Transverse colon (tissue), 4 donors: ENCODE measurements at regions not wholly inside any gene's neighbourhood (a gene's known extent, or its start where the extent isn't known, plus 50 kb on each side); places are given as distances from the start of the nearest gene placed in this dataset.

Source experiments
- DNase-seq: peaks from one replicate; pipeline ENCODE4 v3.0.0-alpha.2; 2019
- H3K27ac ChIP-seq, 4 donors: fragments of 200-600 bp; sonication (generic); 2 replicates each; pipeline ENCODE4 v1.5.1; 2016 to 2018; ENCODE audit warnings: inconsistent platforms in 4 of 4
- H3K27me3 ChIP-seq: fragments of 200-600 bp; sonication (generic); 2 replicates; pipeline ENCODE4 v1.5.1; 2017; ENCODE audit warnings: inconsistent platforms
- H3K36me3 ChIP-seq, 4 donors: fragments of 200-600 bp; sonication (generic); 2 replicates each; pipeline ENCODE4 v1.5.1; 2017 to 2019; ENCODE audit warnings: inconsistent platforms in 4 of 4
- H3K4me1 ChIP-seq, 4 donors: fragments of 200-600 bp; sonication (generic); 2 replicates each; pipeline ENCODE4 v1.5.1; 2017 to 2020; ENCODE audit warnings: inconsistent platforms in 4 of 4
- H3K4me3 ChIP-seq, 4 donors: fragments of 200-600 bp; sonication (generic); 1 replicate in 1 of 4; 2 replicates in 3 of 4; pipeline versions ENCODE4 v1.5.1 to v1.6.1; 2017 to 2019; ENCODE audit warnings: inconsistent platforms in 4 of 4
- H3K9me3 ChIP-seq, 2 donors: fragments of 200-600 bp; sonication (generic); 2 replicates each; pipeline ENCODE4 v1.5.1; 2017 to 2019; ENCODE audit warnings: inconsistent platforms in 2 of 2
- CTCF ChIP-seq, 5 experiments: fragments of 200-600 bp in 3 of 5; fragments of 450-650 bp in 2 of 5; sonication (generic) in 3 of 5; IDR thresholded peaks; 1 replicate in 2 of 5; 2 replicates in 3 of 5; pipeline ENCODE4 v1.5.1; 2016 to 2017; ENCODE audit warnings: antibody characterized with exemption in 5 of 5, inconsistent platforms in 3 of 5, mild to moderate bottlenecking in 2 of 5, moderate library complexity in 1 of 5
- EP300 ChIP-seq: sonication (generic); formaldehyde crosslinking; IDR thresholded peaks from one replicate; pipeline ENCODE4 v1.6.1; 2017; ENCODE audit warnings: antibody characterized with exemption, low read depth
- POLR2A ChIP-seq: fragments of 450-650 bp; IDR thresholded peaks from one replicate; pipeline ENCODE4 v1.6.1; 2016; ENCODE audit warnings: antibody characterized with exemption, mild to moderate bottlenecking, moderate library complexity
- POLR2AphosphoS5 ChIP-seq, 3 donors: sonication (generic); formaldehyde crosslinking; IDR thresholded peaks; one replicate each; pipeline ENCODE4 v1.6.1; 2016; ENCODE audit warnings: antibody characterized with exemption in 3 of 3
- WGBS, 2 donors: methylation state at CpG; one replicate each; pipeline ENCODE4 v1.1.5; 2018; ENCODE audit warnings: low coverage in 1 of 2; 5-methylcytosine and 5-hydroxymethylcytosine counted together
- in situ Hi-C, 4 donors: fragments of 200-750 bp; cut with MboI; loops; one replicate each; pipeline versions ENCODE4 v1.15.0 to v1.15.1; 2017; ENCODE audit warnings: low sequenced_read_pairs in 3 of 4, low pct_ligation_motif_present in 1 of 4, low pct_unique_long_range_greater_than_20kb in 1 of 4
- intact Hi-C: fragments of 100-400 bp; cut with DNase I; formaldehyde crosslinking; loops from one replicate; pipeline ENCODE4 v1.15.1; 2023; ENCODE audit warnings: low total_unique reads

GRCh38 chr2:181750305-181750704 lies 70.0 kb upstream of the NEUROD1 start:
- no peak for DNase-seq
- no peak overlapping the region for H3K27ac ChIP-seq
- H3K27me3 ChIP-seq = no peaks in the 10 kb centered on the region
- no peak overlapping the region for H3K4me3 ChIP-seq
- TF ChIP-seq CTCF (IDR thresholded peaks at IDR 0.05) = no peak
- TF ChIP-seq POLR2AphosphoS5 (IDR thresholded peaks at IDR 0.05) = no peak
- TF ChIP-seq POLR2A = no peak
- TF ChIP-seq EP300 = no peak
- intact Hi-C loops (no loop called here), in situ Hi-C loops (no loop called here)
- no peaks in the 10 kb centered on the region for H3K36me3 ChIP-seq
- no peaks in the 10 kb centered on the region for H3K9me3 ChIP-seq
- H3K4me1 ChIP-seq = no peaks in the 10 kb centered on the region
- WGBS, 2 donors = 88% methylated on average over 8 of the region's 8 CpGs; no CpG with 5 or more reads in 1 of the 2 donors

GRCh38 chr2:181751266-181752030 lies 71.1 kb upstream of the NEUROD1 start:
- H3K4me3 ChIP-seq = no peak overlapping the region
- no peaks in the 10 kb centered on the region for H3K9me3 ChIP-seq
- intact Hi-C loops (no loop called here), in situ Hi-C loops (no loop called here)
- no peak for TF ChIP-seq POLR2A
- no peak for TF ChIP-seq CTCF (IDR thresholded peaks at IDR 0.05)
- no peak for TF ChIP-seq POLR2AphosphoS5 (IDR thresholded peaks at IDR 0.05)
- no peak for TF ChIP-seq EP300
- H3K27me3 ChIP-seq = no peaks in the 10 kb centered on the region
- no peak overlapping the region for H3K27ac ChIP-seq
- no peaks in the 10 kb centered on the region for H3K4me1 ChIP-seq
- H3K36me3 ChIP-seq = no peaks in the 10 kb centered on the region
- no peak for DNase-seq
- 80 to 91% methylated on average over 2 to 6 of the region's 6 CpGs for WGBS, 2 donors

- no peaks in the 10 kb centered on the region for H3K9me3 ChIP-seq
- in situ Hi-C loops = no loop called here
- H3K27me3 ChIP-seq = no peaks in the 10 kb centered on the region
- no peaks in the 10 kb centered on the region for H3K36me3 ChIP-seq
- WGBS, 2 donors = 0 to 34% methylated on average over 1 of the region's 1 CpG
- H3K4me1 ChIP-seq = no peaks in the 10 kb centered on the region
- H3K4me3 ChIP-seq = no peak overlapping the region
- no peak overlapping the region for H3K27ac ChIP-seq
- intact Hi-C loops = no loop called here
- DNase-seq = no peak
- TF ChIP-seq EP300 = no peak
- TF ChIP-seq POLR2AphosphoS5 (IDR thresholded peaks at IDR 0.05) = no peak
- no peak for TF ChIP-seq CTCF (IDR thresholded peaks at IDR 0.05)
- TF ChIP-seq POLR2A = no peak
These were observed 72.0 kb upstream of the NEUROD1 start for GRCh38 chr2:181752301-181752700.

GRCh38 chr2:181753686-181754085 lies 73.4 kb upstream of the NEUROD1 start:
- TF ChIP-seq CTCF (IDR thresholded peaks at IDR 0.05) (no peak), POLR2A (no peak), EP300 (no peak), POLR2AphosphoS5 (IDR thresholded peaks at IDR 0.05) (no peak)
- Histone ChIP-seq H3K27ac (no peak overlapping the region), H3K4me3 (no peak overlapping the region), H3K9me3 (no peaks in the 10 kb centered on the region), H3K36me3 (no peaks in the 10 kb centered on the region), H3K27me3 (no peaks in the 10 kb centered on the region), H3K4me1 (no peaks in the 10 kb centered on the region)
- in situ Hi-C loops = no loop called here
- intact Hi-C loops = no loop called here
- WGBS, 2 donors = 78 to 87% methylated on average over 4 of the region's 4 CpGs
- no peak for DNase-seq
